Right atrium auricular region (tissue), 2 donors: ENCODE measurements at regions not wholly inside any gene's neighbourhood (a gene's known extent, or its start where the extent isn't known, plus 50 kb on each side); places are given as distances from the start of the nearest gene placed in this dataset.

Experiments used
- DNase-seq: peaks from one replicate; pipeline ENCODE4 v3.0.0-alpha.2; 2019; ENCODE audit warnings: low spot score
- H3K27ac ChIP-seq, 2 donors: fragments of 200-600 bp; sonication (generic); 1 replicate in 1 of 2; 2 replicates in 1 of 2; pipeline ENCODE4 v1.5.1; 2016 to 2019
- H3K27me3 ChIP-seq, 2 donors: fragments of 200-600 bp; sonication (generic); one replicate each; pipeline versions ENCODE4 v1.5.1 to v1.6.0; 2017 to 2019
- H3K36me3 ChIP-seq: fragments of 200-600 bp; sonication (generic); one replicate; pipeline ENCODE4 v1.5.1; 2016
- H3K4me1 ChIP-seq, 2 donors: fragments of 200-600 bp; sonication (generic); one replicate each; pipeline versions ENCODE4 v1.5.1 to v1.6.0; 2017 to 2019
- H3K4me3 ChIP-seq, 2 donors: fragments of 200-600 bp; sonication (generic); 1 replicate in 1 of 2; 2 replicates in 1 of 2; pipeline ENCODE4 v1.5.1; 2017 to 2019; ENCODE audit warnings: mild to moderate bottlenecking in 1 of 2, moderate library complexity in 1 of 2
- H3K9me3 ChIP-seq, 2 donors: fragments of 200-600 bp; sonication (generic); one replicate each; pipeline ENCODE4 v1.5.1; 2019
- TF ChIP-seq, protein P1 (sequence below), 2 donors: fragments of 200-600 bp; sonication (generic); IDR thresholded peaks; one replicate each; pipeline ENCODE4 v1.5.1; 2019; ENCODE audit warnings: antibody characterized with exemption in 2 of 2

DNA sequence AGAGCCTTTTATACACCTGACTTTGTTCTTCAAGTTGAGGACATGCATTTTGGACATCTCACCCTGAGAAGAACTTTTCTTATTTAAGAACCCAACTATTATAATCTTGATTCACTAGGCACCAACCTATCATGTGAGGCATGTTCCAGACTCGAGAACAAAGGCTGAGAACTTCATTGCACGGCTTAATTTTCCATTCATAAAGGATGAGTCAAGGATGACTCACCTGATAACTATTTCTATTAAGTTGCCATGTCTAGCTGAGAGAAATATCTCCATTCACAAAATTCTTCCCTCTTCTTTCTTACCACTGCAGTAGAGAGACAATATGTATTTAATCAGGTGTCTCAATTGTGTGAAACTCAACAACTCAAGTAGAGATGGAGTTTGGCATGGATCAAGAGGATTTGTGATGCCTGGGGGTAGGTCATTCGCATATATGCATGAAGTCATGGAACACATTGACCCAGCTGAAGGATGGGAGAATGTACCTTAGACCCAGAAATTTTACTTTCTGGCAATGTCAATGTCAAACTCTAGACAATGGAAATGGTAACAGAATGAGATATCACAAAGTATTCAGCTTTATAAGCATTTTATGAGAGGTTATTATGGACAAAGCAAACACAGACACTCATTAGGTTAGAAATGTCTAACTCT, 173.2 kb upstream of the PRNP start:
- no peaks in the 10 kb centered on the region for H3K4me1 ChIP-seq
- no peak for DNase-seq
- no peaks in the 10 kb centered on the region for H3K27me3 ChIP-seq
- no peaks in the 10 kb centered on the region for H3K36me3 ChIP-seq
- TF ChIP-seq, protein P1, sequence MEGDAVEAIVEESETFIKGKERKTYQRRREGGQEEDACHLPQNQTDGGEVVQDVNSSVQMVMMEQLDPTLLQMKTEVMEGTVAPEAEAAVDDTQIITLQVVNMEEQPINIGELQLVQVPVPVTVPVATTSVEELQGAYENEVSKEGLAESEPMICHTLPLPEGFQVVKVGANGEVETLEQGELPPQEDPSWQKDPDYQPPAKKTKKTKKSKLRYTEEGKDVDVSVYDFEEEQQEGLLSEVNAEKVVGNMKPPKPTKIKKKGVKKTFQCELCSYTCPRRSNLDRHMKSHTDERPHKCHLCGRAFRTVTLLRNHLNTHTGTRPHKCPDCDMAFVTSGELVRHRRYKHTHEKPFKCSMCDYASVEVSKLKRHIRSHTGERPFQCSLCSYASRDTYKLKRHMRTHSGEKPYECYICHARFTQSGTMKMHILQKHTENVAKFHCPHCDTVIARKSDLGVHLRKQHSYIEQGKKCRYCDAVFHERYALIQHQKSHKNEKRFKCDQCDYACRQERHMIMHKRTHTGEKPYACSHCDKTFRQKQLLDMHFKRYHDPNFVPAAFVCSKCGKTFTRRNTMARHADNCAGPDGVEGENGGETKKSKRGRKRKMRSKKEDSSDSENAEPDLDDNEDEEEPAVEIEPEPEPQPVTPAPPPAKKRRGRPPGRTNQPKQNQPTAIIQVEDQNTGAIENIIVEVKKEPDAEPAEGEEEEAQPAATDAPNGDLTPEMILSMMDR (IDR thresholded peaks at IDR 0.05), result no peak
- no peak overlapping the region for H3K27ac ChIP-seq
- no peak overlapping the region for H3K4me3 ChIP-seq
- peaks cover 0 to 7% of the 10 kb centered on the region in 2 donors for H3K9me3 ChIP-seq

DNA sequence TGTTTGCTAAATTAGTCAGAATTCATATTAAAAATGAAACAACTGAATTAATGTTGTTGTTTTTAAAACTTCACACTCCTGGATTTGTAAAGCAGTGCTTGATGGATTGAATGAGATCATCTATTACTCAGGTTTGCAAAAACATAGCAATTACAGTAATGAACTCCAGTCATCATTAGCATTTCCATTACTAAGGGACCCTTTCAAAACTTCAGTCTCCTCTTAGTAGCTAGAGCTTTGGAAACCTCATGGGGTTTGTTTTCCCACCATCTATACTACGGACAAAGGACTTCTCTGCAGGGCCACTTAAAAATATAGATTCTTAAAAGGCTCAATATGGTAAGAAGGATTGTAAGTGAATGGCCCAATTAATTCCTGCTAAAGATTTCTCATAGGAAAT, 174.5 kb upstream of the PRNP start:
- H3K27ac ChIP-seq, result no peak overlapping the region
- no peaks in the 10 kb centered on the region for H3K27me3 ChIP-seq
- no peaks in the 10 kb centered on the region for H3K4me1 ChIP-seq
- peaks cover 0 to 7% of the 10 kb centered on the region in 2 donors for H3K9me3 ChIP-seq
- no peak overlapping the region for H3K4me3 ChIP-seq
- no peak for DNase-seq
- H3K36me3 ChIP-seq, result no peaks in the 10 kb centered on the region
- TF ChIP-seq, protein P1 (IDR thresholded peaks at IDR 0.05), result no peak

DNA sequence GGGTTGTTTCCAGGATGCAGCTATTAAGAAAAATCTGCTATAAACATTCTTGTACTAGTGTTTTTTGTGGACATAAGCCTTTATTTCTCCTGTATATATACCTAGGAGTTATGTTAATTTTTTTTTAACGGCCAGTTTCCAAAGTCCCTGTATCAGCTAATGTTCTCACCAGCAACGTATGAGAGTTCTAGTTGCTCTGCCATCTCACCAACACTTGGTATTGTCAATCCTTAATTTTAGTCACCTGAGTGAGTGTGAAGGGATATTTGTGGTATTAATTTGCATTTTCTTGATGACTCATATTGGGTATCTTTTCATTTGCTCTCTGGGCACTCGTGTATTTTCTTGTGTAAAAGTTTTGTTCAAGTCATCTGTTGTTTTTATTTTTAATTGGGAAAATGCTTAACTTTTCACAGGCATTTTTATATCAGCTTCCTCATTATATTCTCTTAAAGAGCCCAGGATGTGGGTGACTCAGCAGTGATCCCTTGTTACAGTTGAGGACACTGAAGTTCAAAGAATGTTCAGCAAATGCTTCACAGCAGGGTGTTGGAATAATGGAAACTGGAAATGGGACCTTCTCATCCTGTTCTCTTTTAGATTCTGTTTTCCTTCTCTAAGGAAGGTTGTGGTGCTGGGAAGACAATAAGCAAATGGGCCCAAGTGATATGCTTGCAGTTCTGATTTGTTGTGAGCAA, 176.3 kb upstream of the PRNP start:
- TF ChIP-seq, protein P1 (IDR thresholded peaks at IDR 0.05), result no peak
- peaks cover 0 to 7% of the 10 kb centered on the region in 2 donors for H3K9me3 ChIP-seq
- no peaks in the 10 kb centered on the region for H3K27me3 ChIP-seq
- no peak for DNase-seq
- H3K36me3 ChIP-seq, result no peaks in the 10 kb centered on the region
- H3K4me1 ChIP-seq, result no peaks in the 10 kb centered on the region
- H3K4me3 ChIP-seq, result no peak overlapping the region
- H3K27ac ChIP-seq, result no peak overlapping the region

DNA sequence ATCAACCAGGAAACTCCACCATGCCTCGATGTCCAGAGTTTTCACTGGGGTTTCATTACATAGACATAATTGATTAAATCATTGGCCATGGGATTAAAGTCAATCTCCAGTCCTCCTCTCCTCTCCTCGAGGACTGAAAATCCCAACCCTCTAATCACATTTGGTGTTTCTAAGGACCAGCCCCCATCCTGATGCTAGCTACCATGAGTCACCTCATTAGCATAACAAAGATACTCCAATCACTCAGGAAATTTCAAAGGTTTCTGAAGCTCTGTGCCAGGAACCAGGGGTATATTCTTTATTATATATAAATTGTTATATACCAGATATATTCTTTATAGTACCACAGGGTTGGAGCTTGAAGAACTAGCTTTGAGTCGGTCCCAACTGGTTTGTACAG, 177.5 kb upstream of the PRNP start:
- Histone ChIP-seq H3K27ac (no peak overlapping the region), H3K4me3 (no peak overlapping the region), H3K4me1 (no peaks in the 10 kb centered on the region), H3K9me3 (peaks cover 0 to 7% of the 10 kb centered on the region in 2 donors), H3K27me3 (no peaks in the 10 kb centered on the region), H3K36me3 (no peaks in the 10 kb centered on the region)
- TF ChIP-seq, protein P1 (IDR thresholded peaks at IDR 0.05), result no peak
- DNase-seq, result no peak

DNA sequence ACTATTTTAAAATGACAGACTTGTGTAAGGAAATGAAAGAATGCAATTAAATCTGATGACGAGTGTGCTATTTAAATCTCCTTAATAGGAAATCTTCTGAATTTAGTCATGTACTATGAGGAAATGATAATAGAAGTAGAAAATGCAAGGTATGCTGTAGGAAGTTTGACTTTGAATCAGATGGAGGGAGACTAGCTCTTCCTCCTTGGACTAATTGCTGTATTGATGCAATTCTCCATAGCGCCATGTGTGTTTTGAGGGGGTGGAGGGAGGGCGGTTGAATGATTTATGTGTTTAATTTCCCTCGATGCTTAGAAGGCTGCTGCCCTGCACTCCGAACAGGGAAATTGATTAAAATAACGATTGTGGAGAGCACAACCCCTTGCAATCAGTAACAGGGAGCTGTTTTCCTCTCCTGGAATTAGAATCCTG, 179.0 kb upstream of the PRNP start:
- peaks cover 0 to 7% of the 10 kb centered on the region in 2 donors for H3K9me3 ChIP-seq
- no peaks in the 10 kb centered on the region for H3K4me1 ChIP-seq
- DNase-seq, result no peak
- H3K36me3 ChIP-seq, result no peaks in the 10 kb centered on the region
- TF ChIP-seq, protein P1 (IDR thresholded peaks at IDR 0.05), result no peak
- H3K27me3 ChIP-seq, result no peaks in the 10 kb centered on the region
- no peak overlapping the region for H3K27ac ChIP-seq
- H3K4me3 ChIP-seq, result no peak overlapping the region
